ENCODE measurements at regions not wholly inside any gene's neighbourhood (a gene's known extent, or its start where the extent isn't known, plus 50 kb on each side); places are given as distances from the start of the nearest gene placed in this dataset.

DNA sequence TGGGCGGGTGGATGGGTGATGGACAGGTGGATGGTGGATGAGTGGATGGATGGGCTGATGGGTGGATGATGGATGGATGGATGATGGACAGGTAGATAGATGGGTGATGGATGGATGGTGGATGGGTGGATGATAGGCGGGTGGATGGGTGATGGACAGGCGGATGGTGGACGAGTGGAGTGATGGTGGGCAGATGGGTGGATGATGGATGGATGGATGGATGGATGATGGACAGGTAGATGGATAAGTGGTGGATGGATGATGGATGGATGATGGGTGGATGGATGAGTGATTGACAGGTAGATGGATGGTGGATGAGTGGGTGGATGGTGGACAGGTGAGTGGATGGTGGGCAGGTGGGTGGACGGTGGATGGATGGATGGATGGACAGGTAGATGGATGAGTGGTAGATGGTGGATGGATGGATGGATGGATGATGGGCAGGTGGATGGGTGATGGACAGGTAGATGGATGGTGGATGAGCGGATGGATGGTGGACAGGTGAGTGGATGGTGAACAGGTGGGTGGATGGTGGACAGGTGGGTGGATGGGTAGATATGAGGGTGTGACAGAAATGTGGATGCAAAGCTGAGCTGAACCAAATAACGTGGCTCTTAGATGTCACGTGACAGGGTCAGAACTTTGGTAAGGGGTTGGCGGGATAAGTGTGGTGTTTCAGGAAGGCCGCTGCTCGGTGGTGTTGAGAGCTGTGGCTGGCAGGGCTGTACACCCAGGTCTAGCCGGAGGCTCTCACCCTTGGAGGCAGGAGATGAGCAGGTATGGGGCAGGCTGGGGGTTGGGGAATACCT, 234.3 kb upstream of the CIBAR2 start:
- CTCF ChIA-PET, result interaction anchor here (0.8 to 6.2 kb wide), 28 partner anchors 8 to 371 kb away, joined by 3 to 37 read pairs (median 8); no protein-coding TSS in a partner anchor
- no peaks in the 10 kb centered on the region for H3K9me2 ChIP-seq
- no peak overlapping the region for H3K9ac ChIP-seq
- WGBS (ENCODE audit: low lambda C conversion rate), result 96% methylated on average over 12 of the region's 12 CpGs
- no peaks in the 10 kb centered on the region for H3K79me2 ChIP-seq (ENCODE audit: insufficient read depth)
- peaks cover 13 to 60% of the 10 kb centered on the region in 2 experiments; a peak in 2 of 4 replicates for H3K4me1 ChIP-seq (ENCODE audit: control insufficient read depth in 1 of 2, insufficient read depth in 2 of 2, low read depth in 1 of 2, low read length in 1 of 2)
- no peaks in the 10 kb centered on the region for H3K27me3 ChIP-seq (ENCODE audit: insufficient read depth)
- no peak overlapping the region for H3K4me3 ChIP-seq (ENCODE audit: low read depth in 2 of 2, low read length in 1 of 2)
- POLR2A ChIA-PET, result interaction anchor here (0.9 to 1.7 kb wide), 2 partner anchors 25 to 269 kb away, joined by 4 read pairs; no protein-coding TSS in a partner anchor
- peaks cover 8% of the 10 kb centered on the region for H4K20me1 ChIP-seq (ENCODE audit: insufficient read depth)
- TF ChIP-seq, protein P1, sequence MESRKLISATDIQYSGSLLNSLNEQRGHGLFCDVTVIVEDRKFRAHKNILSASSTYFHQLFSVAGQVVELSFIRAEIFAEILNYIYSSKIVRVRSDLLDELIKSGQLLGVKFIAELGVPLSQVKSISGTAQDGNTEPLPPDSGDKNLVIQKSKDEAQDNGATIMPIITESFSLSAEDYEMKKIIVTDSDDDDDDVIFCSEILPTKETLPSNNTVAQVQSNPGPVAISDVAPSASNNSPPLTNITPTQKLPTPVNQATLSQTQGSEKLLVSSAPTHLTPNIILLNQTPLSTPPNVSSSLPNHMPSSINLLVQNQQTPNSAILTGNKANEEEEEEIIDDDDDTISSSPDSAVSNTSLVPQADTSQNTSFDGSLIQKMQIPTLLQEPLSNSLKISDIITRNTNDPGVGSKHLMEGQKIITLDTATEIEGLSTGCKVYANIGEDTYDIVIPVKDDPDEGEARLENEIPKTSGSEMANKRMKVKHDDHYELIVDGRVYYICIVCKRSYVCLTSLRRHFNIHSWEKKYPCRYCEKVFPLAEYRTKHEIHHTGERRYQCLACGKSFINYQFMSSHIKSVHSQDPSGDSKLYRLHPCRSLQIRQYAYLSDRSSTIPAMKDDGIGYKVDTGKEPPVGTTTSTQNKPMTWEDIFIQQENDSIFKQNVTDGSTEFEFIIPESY (IDR thresholded peaks at IDR 0.05; ENCODE audit: borderline replicate concordance, low read depth), result no peak
- TF ChIP-seq RXRA (IDR thresholded peaks at IDR 0.05; ENCODE audit: borderline replicate concordance, low read depth), result no peak
- TF ChIP-seq EZH2phosphoT487 (IDR thresholded peaks at IDR 0.05; ENCODE audit: borderline replicate concordance, low read depth), result no peak
- no peak for TF ChIP-seq RCOR1 (IDR thresholded peaks at IDR 0.05; ENCODE audit: low read length)
- no peak for TF ChIP-seq NRF1 (IDR thresholded peaks at IDR 0.05; ENCODE audit: low read depth, low read length)
- TF ChIP-seq, protein P2, sequence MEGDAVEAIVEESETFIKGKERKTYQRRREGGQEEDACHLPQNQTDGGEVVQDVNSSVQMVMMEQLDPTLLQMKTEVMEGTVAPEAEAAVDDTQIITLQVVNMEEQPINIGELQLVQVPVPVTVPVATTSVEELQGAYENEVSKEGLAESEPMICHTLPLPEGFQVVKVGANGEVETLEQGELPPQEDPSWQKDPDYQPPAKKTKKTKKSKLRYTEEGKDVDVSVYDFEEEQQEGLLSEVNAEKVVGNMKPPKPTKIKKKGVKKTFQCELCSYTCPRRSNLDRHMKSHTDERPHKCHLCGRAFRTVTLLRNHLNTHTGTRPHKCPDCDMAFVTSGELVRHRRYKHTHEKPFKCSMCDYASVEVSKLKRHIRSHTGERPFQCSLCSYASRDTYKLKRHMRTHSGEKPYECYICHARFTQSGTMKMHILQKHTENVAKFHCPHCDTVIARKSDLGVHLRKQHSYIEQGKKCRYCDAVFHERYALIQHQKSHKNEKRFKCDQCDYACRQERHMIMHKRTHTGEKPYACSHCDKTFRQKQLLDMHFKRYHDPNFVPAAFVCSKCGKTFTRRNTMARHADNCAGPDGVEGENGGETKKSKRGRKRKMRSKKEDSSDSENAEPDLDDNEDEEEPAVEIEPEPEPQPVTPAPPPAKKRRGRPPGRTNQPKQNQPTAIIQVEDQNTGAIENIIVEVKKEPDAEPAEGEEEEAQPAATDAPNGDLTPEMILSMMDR (IDR thresholded peaks at IDR 0.05), result no peak
- TF ChIP-seq RFX5 (IDR thresholded peaks at IDR 0.05; ENCODE audit: low read length), result no peak
- TF ChIP-seq, protein P3, sequence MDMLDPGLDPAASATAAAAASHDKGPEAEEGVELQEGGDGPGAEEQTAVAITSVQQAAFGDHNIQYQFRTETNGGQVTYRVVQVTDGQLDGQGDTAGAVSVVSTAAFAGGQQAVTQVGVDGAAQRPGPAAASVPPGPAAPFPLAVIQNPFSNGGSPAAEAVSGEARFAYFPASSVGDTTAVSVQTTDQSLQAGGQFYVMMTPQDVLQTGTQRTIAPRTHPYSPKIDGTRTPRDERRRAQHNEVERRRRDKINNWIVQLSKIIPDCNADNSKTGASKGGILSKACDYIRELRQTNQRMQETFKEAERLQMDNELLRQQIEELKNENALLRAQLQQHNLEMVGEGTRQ (IDR thresholded peaks at IDR 0.05; ENCODE audit: borderline replicate concordance, low read depth, low read length), result no peak
- no peak for TF ChIP-seq GABPA (IDR thresholded peaks at IDR 0.05; ENCODE audit: low read depth)
- TF ChIP-seq CHD2 (IDR thresholded peaks at IDR 0.05; ENCODE audit: low read length, partially characterized antibody), result no peak
- no peak for TF ChIP-seq MEF2A (IDR thresholded peaks at IDR 0.05; ENCODE audit: borderline replicate concordance, low read depth)
- no peak overlapping the region for H2AFZ ChIP-seq (ENCODE audit: low read depth)
- no peak overlapping the region for H3K4me2 ChIP-seq
- no peaks in the 10 kb centered on the region for H3K36me3 ChIP-seq (replicated peaks in 1 of 2; ENCODE audit: control insufficient read depth in 1 of 2, insufficient read depth in 2 of 2, low read length in 1 of 2)
- H3K27ac ChIP-seq (ENCODE audit: low read depth in 2 of 2, low read length in 1 of 2), result no peak overlapping the region
- no peak for DNase-seq
- H3F3A ChIP-seq (replicated peaks; ENCODE audit: insufficient read depth), result peaks cover 8% of the 10 kb centered on the region
- H3K9me3 ChIP-seq, result no peaks in the 10 kb centered on the region
